ENCODE measurements at regions not wholly inside any gene's neighbourhood (a gene's known extent, or its start where the extent isn't known, plus 50 kb on each side); places are given as distances from the start of the nearest gene placed in this dataset.

GRCh38 chr16:50859628-50860360 is 117.9 kb downstream of the CYLD start:
- H3K4me3 ChIP-seq (ENCODE audit: low read depth, low read length) = no peak overlapping the region
- TF ChIP-seq CTCF (conservative IDR thresholded peaks at IDR 0.05; ENCODE audit: low read depth, low read length) = no peak
- no peak for DNase-seq (ENCODE audit: low read depth)

- TF ChIP-seq CTCF (conservative IDR thresholded peaks at IDR 0.05; ENCODE audit: low read depth, low read length) = no peak
- DNase-seq (ENCODE audit: low read depth) = no peak
- H3K4me3 ChIP-seq (ENCODE audit: low read depth, low read length) = no peak overlapping the region
Measured at GRCh38 chr16:50858877-50859627, 117.2 kb downstream of the CYLD start.

DNA sequence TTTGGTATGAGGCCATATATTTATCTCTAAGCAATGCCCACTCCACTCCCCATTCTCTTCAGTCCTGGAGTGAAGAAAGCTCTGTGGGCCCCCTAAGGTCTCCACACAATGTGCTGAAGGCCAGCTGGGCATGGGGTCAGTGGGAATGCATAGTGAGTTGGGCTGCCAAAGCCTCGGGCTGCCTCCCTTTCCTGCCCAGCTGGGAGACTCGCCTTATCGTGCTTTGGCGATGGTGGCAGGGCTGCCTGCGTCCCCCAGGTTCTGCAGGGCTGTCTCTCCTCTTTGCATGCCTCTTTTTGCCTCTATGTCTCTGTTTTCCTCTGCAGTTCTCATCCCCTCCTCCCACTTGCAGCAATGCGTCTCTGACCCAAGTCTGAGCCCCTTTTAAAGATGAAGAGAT is 116.5 kb downstream of the CYLD start:
- DNase-seq (ENCODE audit: low read depth) = no peak
- no peak for TF ChIP-seq CTCF (conservative IDR thresholded peaks at IDR 0.05; ENCODE audit: low read depth, low read length)
- H3K4me3 ChIP-seq (ENCODE audit: low read depth, low read length) = no peak overlapping the region

GRCh38 chr16:50857881-50858280 is 116.0 kb downstream of the CYLD start:
- H3K4me3 ChIP-seq (ENCODE audit: low read depth, low read length) = no peak overlapping the region
- TF ChIP-seq CTCF (conservative IDR thresholded peaks at IDR 0.05; ENCODE audit: low read depth, low read length) = no peak
- no peak for DNase-seq (ENCODE audit: low read depth)

- no peak for TF ChIP-seq CTCF (conservative IDR thresholded peaks at IDR 0.05; ENCODE audit: low read depth, low read length)
- no peak overlapping the region for H3K4me3 ChIP-seq (ENCODE audit: low read depth, low read length)
- DNase-seq (ENCODE audit: low read depth) = no peak
Measured at GRCh38 chr16:50856991-50857390, 115.1 kb downstream of the CYLD start.

GRCh38 chr16:50853329-50853728 is 111.4 kb downstream of the CYLD start:
- no peak for DNase-seq (ENCODE audit: low read depth)
- TF ChIP-seq CTCF (conservative IDR thresholded peaks at IDR 0.05; ENCODE audit: low read depth, low read length) = no peak
- H3K4me3 ChIP-seq (ENCODE audit: low read depth, low read length) = no peak overlapping the region

Data from epithelial cell of proximal tubule (primary cell).